Upper lobe of left lung (tissue), 4 donors: ENCODE measurements at regions not wholly inside any gene's neighbourhood (a gene's known extent, or its start where the extent isn't known, plus 50 kb on each side); places are given as distances from the start of the nearest gene placed in this dataset.

ENCODE experiments used
- EP300 ChIP-seq, 4 donors: sonication (generic); formaldehyde crosslinking; IDR thresholded peaks; one replicate each; pipeline ENCODE4 v1.5.1; 2017; ENCODE audit warnings: antibody characterized with exemption in 4 of 4, control low read depth in 2 of 4
- POLR2A ChIP-seq, 4 donors: fragments of 450-650 bp; IDR thresholded peaks; one replicate each; pipeline ENCODE4 v1.5.1; 2016 to 2017; ENCODE audit warnings: antibody characterized with exemption in 4 of 4, mild to moderate bottlenecking in 2 of 4
- TF ChIP-seq, protein P1 (sequence below), 6 experiments: fragments of 450-650 bp in 4 of 6; fragments of 200-600 bp in 2 of 6; sonication (generic) in 2 of 6; IDR thresholded peaks; one replicate each; pipeline ENCODE4 v1.5.1; 2016 to 2019; ENCODE audit warnings: antibody characterized with exemption in 6 of 6

DNA sequence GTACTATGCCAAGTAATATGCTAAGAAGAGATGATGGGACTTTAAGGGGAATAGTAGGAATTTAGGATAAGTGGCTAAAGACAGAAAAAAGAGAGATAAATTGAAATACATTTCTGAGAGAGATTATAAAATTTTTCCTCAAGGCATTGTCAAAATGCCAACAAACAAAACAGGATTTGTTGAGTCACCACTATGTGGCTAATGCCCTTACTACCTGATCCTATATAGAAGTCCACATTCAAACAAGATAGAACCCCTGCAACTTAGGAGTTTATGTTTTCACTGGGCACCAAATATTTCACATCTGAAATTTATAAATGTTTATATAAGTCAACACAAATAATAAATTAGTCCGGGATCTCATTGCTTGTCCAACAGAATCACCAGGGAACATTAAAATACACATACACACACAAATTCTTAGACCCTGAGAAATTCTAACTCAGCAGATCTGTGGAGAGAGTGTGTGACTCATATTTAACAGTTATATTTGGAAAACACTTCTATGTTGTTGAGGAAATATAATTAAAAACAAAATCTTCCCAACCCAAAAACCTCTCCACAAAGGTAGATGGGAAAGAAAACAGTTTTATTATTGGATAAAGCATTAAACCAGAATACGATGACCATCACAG, 154.3 kb downstream of the PPP1R3A start:
- TF ChIP-seq, protein P1, sequence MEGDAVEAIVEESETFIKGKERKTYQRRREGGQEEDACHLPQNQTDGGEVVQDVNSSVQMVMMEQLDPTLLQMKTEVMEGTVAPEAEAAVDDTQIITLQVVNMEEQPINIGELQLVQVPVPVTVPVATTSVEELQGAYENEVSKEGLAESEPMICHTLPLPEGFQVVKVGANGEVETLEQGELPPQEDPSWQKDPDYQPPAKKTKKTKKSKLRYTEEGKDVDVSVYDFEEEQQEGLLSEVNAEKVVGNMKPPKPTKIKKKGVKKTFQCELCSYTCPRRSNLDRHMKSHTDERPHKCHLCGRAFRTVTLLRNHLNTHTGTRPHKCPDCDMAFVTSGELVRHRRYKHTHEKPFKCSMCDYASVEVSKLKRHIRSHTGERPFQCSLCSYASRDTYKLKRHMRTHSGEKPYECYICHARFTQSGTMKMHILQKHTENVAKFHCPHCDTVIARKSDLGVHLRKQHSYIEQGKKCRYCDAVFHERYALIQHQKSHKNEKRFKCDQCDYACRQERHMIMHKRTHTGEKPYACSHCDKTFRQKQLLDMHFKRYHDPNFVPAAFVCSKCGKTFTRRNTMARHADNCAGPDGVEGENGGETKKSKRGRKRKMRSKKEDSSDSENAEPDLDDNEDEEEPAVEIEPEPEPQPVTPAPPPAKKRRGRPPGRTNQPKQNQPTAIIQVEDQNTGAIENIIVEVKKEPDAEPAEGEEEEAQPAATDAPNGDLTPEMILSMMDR (IDR thresholded peaks at IDR 0.05): no peak
- TF ChIP-seq EP300 (IDR thresholded peaks at IDR 0.05): no peak
- TF ChIP-seq POLR2A (IDR thresholded peaks at IDR 0.05): no peak
